ENCODE measurements at regions not wholly inside any gene's neighbourhood (a gene's known extent, or its start where the extent isn't known, plus 50 kb on each side); places are given as distances from the start of the nearest gene placed in this dataset.

GRCh38 chr3:8403996-8404395 is 97.6 kb upstream of the LMCD1 start:
- no peaks in the 10 kb centered on the region for H3K4me1 ChIP-seq
- H3K27me3 ChIP-seq = no peaks in the 10 kb centered on the region
- no peak for FAIRE-seq
- no peak for TF ChIP-seq CTCF (IDR thresholded peaks at IDR 0.05)
- no peak for ATAC-seq
- 96 to 100% methylated on average over 1 of the region's 1 CpG for WGBS, 2 donors
- no peak overlapping the region for H3K4me3 ChIP-seq
- intact Hi-C loops (cut with DNase I) = no loop called here
- H3K9me3 ChIP-seq = no peaks in the 10 kb centered on the region
- no peak for DNase-seq
- no peaks in the 10 kb centered on the region for H3K36me3 ChIP-seq
- no peak overlapping the region for H3K27ac ChIP-seq

- H3K27me3 ChIP-seq = no peaks in the 10 kb centered on the region
- no peak for ATAC-seq
- no peaks in the 10 kb centered on the region for H3K36me3 ChIP-seq
- no peak for TF ChIP-seq CTCF (IDR thresholded peaks at IDR 0.05)
- DNase-seq = no peak
- no peak overlapping the region for H3K27ac ChIP-seq
- no peaks in the 10 kb centered on the region for H3K4me1 ChIP-seq
- 85 to 98% methylated on average over 2 of the region's 2 CpGs for WGBS, 2 donors
- intact Hi-C loops (cut with DNase I) = no loop called here
- H3K9me3 ChIP-seq = no peaks in the 10 kb centered on the region
- FAIRE-seq = no peak
- no peak overlapping the region for H3K4me3 ChIP-seq
Observed at GRCh38 chr3:8405144-8405543, 96.5 kb upstream of the LMCD1 start.

GRCh38 chr3:8406479-8406878 is 95.1 kb upstream of the LMCD1 start:
- WGBS, 2 donors = 70 to 89% methylated on average over 1 of the region's 1 CpG
- H3K27ac ChIP-seq = no peak overlapping the region
- intact Hi-C loops (cut with DNase I) = no loop called here
- no peak for ATAC-seq
- no peak for FAIRE-seq
- H3K36me3 ChIP-seq = no peaks in the 10 kb centered on the region
- DNase-seq = no peak
- TF ChIP-seq CTCF (IDR thresholded peaks at IDR 0.05) = no peak
- no peak overlapping the region for H3K4me3 ChIP-seq
- H3K27me3 ChIP-seq = no peaks in the 10 kb centered on the region
- no peaks in the 10 kb centered on the region for H3K9me3 ChIP-seq
- no peaks in the 10 kb centered on the region for H3K4me1 ChIP-seq

GRCh38 chr3:8413337-8413926 is 88.2 kb upstream of the LMCD1 start:
- H3K9me3 ChIP-seq = no peaks in the 10 kb centered on the region
- DNase-seq (no peak), ATAC-seq (no peak), FAIRE-seq (no peak)
- no peak overlapping the region for H3K4me3 ChIP-seq
- no peaks in the 10 kb centered on the region for H3K27me3 ChIP-seq
- no peak for TF ChIP-seq CTCF (IDR thresholded peaks at IDR 0.05)
- intact Hi-C loops (cut with DNase I) = no loop called here
- no peaks in the 10 kb centered on the region for H3K4me1 ChIP-seq
- no peaks in the 10 kb centered on the region for H3K36me3 ChIP-seq
- no peak overlapping the region for H3K27ac ChIP-seq
- 70 to 74% methylated on average over 7 of the region's 7 CpGs for WGBS, 2 donors

GRCh38 chr3:8416965-8417364 is 84.7 kb upstream of the LMCD1 start:
- TF ChIP-seq CTCF (IDR thresholded peaks at IDR 0.05) = no peak
- Histone ChIP-seq H3K9me3 (no peaks in the 10 kb centered on the region), H3K27ac (peak overlapping the region in 1 of 4 donors; percentile 16), H3K27me3 (peaks cover 0 to 3% (median 0%) of the 10 kb centered on the region in 4 donors), H3K36me3 (no peaks in the 10 kb centered on the region), H3K4me1 (no peaks in the 10 kb centered on the region), H3K4me3 (peak overlapping the region in 2 of 4 donors; percentile 17 to 20)
- DNase-seq = peak in 5 of 6 donors; percentile 38 to 65 (median 58)
- no peak for FAIRE-seq
- intact Hi-C loops (cut with DNase I) = no loop called here
- ATAC-seq = peak; percentile 90 to 97 (median 94)
- WGBS, 2 donors = 53 to 57% methylated on average over 4 of the region's 4 CpGs

Data from pancreas (tissue), 10 donors.